Omental fat pad (tissue), 3 donors: ENCODE measurements at regions not wholly inside any gene's neighbourhood (a gene's known extent, or its start where the extent isn't known, plus 50 kb on each side); places are given as distances from the start of the nearest gene placed in this dataset.

Experiments used
- ATAC-seq: fragments of 150-250 bp; one replicate; pipeline ENCODE4 v1.9.1; 2016; ENCODE audit warnings: mild to moderate bottlenecking, moderate library complexity; ENCODE audit not compliant: low FRiP score
- DNase-seq: peaks from one replicate; pipeline ENCODE4 v3.0.0-alpha.2; 2019; ENCODE audit warnings: low spot score
- TF ChIP-seq, protein P1 (sequence below), 3 donors: fragments of 450-650 bp; IDR thresholded peaks; one replicate each; pipeline ENCODE4 v1.5.1; 2016 to 2017; ENCODE audit warnings: antibody characterized with exemption in 3 of 3, mild to moderate bottlenecking in 3 of 3, moderate library complexity in 2 of 3

DNA sequence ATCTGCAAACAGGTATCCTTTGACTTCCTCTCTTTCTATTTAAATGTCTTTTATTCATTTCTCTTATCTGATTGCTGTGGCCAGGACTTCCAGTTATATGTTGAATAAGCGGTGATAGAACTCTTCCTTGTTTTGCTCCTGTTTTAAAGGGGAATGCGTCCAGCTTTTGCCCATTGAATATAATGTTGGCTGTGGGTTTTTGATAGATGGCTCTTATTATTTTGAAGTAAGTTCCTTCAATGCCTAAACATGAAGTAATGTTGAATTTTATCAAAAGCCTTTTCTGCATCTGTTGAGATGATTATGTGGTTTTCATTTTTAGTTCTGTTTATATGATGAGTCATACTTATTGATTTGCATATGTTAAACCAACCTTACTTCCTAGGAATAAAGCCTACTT, 300.5 kb upstream of the CTNND2 start:
- TF ChIP-seq, protein P1, sequence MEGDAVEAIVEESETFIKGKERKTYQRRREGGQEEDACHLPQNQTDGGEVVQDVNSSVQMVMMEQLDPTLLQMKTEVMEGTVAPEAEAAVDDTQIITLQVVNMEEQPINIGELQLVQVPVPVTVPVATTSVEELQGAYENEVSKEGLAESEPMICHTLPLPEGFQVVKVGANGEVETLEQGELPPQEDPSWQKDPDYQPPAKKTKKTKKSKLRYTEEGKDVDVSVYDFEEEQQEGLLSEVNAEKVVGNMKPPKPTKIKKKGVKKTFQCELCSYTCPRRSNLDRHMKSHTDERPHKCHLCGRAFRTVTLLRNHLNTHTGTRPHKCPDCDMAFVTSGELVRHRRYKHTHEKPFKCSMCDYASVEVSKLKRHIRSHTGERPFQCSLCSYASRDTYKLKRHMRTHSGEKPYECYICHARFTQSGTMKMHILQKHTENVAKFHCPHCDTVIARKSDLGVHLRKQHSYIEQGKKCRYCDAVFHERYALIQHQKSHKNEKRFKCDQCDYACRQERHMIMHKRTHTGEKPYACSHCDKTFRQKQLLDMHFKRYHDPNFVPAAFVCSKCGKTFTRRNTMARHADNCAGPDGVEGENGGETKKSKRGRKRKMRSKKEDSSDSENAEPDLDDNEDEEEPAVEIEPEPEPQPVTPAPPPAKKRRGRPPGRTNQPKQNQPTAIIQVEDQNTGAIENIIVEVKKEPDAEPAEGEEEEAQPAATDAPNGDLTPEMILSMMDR (IDR thresholded peaks at IDR 0.05): no peak
- DNase-seq (no peak), ATAC-seq (no peak)

DNA sequence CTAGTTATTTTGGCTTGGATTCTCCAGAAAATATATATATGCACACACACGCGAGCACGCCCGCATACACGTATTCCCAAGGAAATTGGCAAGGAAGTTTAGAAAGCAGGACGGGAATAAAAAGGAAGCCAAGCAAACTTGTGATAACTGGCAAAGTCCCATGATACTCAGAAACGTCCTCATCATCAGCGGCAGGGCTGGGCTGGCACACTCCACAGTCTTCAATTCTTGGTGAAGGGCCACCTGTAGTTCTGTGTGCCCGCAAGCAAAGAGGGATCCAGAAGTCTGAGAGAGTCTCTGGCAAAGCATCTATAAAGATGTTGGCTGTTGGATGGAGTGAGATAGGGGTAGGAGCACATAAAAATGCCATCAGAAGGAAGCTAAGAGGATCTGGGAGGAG, 289.3 kb upstream of the CTNND2 start:
- TF ChIP-seq, protein P1 (IDR thresholded peaks at IDR 0.05): no peak
- no peak for ATAC-seq
- no peak for DNase-seq

DNA sequence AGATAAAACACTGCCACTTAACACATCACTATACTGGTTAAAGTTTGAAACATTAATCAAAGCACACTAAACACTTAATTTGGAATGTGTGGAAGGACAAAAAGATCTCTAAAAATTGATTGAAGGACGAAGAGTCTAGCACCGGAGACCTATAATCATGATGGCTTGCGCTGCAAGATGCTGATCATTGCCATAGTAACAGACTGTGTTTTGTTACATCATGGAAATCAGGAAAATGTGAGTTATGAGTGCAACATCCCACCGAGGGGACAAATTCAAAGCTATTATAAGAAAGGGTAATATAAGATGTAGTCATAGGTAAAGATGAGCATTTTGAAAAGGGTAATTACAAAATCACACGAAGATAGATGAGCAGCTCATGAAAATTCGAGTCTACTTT, 278.8 kb upstream of the CTNND2 start:
- ATAC-seq: no peak
- DNase-seq: no peak
- TF ChIP-seq, protein P1 (IDR thresholded peaks at IDR 0.05): no peak

DNA sequence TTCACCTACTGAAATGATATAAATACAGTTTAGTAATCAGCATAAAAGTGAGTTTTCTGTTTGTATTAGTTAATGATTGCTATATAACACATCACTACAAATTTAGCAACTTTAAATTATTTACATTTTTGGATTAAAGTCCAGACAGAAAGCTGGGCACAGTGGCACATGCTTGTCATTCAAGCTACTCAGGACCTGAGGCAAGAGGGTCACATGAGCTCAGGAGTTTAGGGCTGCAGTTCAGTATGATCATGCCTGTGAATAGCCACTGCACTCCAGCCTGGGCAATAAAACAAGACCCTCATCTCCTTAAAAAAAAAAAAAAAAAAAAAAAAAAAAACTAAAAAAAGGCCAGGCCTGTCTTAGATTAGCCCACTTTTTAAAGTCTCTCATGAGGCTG, 273.6 kb upstream of the CTNND2 start:
- DNase-seq (no peak), ATAC-seq (no peak)
- TF ChIP-seq, protein P1 (IDR thresholded peaks at IDR 0.05): no peak

DNA sequence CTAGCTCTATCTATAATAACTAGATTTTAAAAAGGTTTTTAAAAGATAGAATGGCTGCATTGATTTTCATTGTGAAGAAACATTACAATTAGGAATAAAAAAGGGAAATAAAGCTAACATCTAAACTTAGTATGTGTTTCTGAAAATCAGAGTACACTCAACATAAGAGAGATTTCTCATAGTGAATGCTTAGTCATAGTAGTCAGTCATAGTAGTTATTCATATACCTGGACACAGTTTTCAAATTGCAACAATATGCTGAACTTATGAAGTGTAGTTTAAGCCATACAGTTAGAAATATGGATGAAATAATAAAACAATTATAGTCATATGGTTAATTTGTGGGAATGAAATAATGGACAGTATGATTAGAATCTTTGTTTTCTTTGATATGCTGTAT, 273.0 kb upstream of the CTNND2 start:
- DNase-seq: no peak
- TF ChIP-seq, protein P1 (IDR thresholded peaks at IDR 0.05): no peak
- no peak for ATAC-seq

DNA sequence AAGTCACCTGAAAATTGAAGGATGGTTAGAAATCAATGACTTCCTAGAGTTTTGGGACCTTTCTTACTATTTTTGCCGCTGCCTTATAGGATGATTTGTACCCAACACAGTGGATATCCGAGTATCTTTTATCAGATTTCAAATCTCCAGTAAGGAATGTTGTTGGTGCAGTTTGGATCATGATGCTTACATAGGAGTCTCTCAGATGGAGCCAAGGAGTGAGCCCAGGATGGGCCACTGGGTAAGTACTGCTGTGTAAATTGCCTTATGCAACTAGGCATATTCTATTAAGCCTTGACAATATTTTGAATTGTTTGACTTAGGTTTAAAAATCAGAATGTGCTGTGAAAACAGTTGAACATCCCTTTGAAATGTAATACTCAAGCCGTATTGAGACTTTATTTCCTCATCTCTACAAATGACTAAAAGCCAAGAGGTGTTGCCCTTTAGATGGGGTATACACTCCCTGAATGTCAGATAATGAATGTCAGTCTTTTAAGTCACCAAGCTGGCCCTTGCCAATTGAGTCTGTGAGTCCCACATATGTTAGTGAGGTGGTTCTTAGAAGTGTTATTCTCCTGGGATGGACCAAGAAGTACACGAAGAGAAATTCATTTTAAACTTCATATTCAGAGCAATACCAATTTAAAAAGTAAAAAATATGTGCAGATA, 271.8 kb upstream of the CTNND2 start:
- TF ChIP-seq, protein P1 (IDR thresholded peaks at IDR 0.05): no peak
- ATAC-seq: no peak
- no peak for DNase-seq

DNA sequence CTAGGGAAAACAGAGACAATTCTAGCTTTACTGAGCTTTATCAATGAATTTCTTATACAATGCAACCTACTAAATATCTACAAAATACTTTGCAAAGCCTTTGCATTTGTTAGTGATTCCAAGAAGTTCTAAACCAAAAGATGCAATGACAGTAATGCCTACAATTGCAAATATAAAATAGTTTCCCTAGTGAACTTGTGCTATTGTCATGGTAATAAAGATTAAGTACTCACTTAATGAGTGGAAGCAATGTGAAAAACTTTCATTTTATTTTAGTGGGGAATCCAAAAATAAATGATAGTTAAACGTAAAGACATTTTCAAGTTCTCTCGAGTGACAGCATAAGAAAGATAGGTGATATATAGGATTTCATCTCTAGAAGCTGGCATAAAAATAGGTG, 270.5 kb upstream of the CTNND2 start:
- ATAC-seq (no peak), DNase-seq (no peak)
- TF ChIP-seq, protein P1 (IDR thresholded peaks at IDR 0.05): no peak
